Activated CD4-positive, alpha-beta T cell treated with anti-CD3 and anti-CD28 coated beads for 48 hours (primary cell): ENCODE measurements at regions not wholly inside any gene's neighbourhood (a gene's known extent, or its start where the extent isn't known, plus 50 kb on each side); places are given as distances from the start of the nearest gene placed in this dataset.

ENCODE experiments used
- DNase-seq: peaks from one replicate; pipeline ENCODE4 v3.0.0-alpha.2; 2020

GRCh38 chr1:57848406-57848805 lies 424.5 kb upstream of the DAB1 start:
- DNase-seq: no peak

- no peak for DNase-seq
Measured at GRCh38 chr1:57845041-57845440, 421.2 kb upstream of the DAB1 start.

GRCh38 chr1:57844382-57844980 lies 420.6 kb upstream of the DAB1 start:
- no peak for DNase-seq

GRCh38 chr1:57843760-57844159 lies 419.9 kb upstream of the DAB1 start:
- DNase-seq: no peak

- no peak for DNase-seq
Measured at GRCh38 chr1:57839526-57839925, 415.7 kb upstream of the DAB1 start.

GRCh38 chr1:57839067-57839466 lies 415.2 kb upstream of the DAB1 start:
- DNase-seq: no peak

- DNase-seq: no peak
Measured at GRCh38 chr1:57835620-57836019, 411.8 kb upstream of the DAB1 start.

- no peak for DNase-seq
Measured at GRCh38 chr1:57833296-57833695, 409.4 kb upstream of the DAB1 start.

GRCh38 chr1:57832612-57833011 lies 408.8 kb upstream of the DAB1 start:
- DNase-seq: no peak

- no peak for DNase-seq
Measured at GRCh38 chr1:57831624-57832023, 407.8 kb upstream of the DAB1 start.

- DNase-seq: no peak
Measured at GRCh38 chr1:57826535-57826934, 402.7 kb upstream of the DAB1 start.

- DNase-seq: no peak
Measured at GRCh38 chr1:57824535-57824934, 400.7 kb upstream of the DAB1 start.

- DNase-seq: no peak
Measured at GRCh38 chr1:57820356-57821095, 396.7 kb upstream of the DAB1 start.

GRCh38 chr1:57819893-57820292 lies 396.0 kb upstream of the DAB1 start:
- DNase-seq: no peak

- DNase-seq: no peak
Measured at GRCh38 chr1:57803586-57803985, 379.7 kb upstream of the DAB1 start.

GRCh38 chr1:57800376-57800775 lies 376.5 kb upstream of the DAB1 start:
- no peak for DNase-seq

- no peak for DNase-seq
Measured at GRCh38 chr1:57799490-57800115, 375.7 kb upstream of the DAB1 start.

- DNase-seq: no peak
Measured at GRCh38 chr1:57798543-57798942, 374.7 kb upstream of the DAB1 start.

- no peak for DNase-seq
Measured at GRCh38 chr1:57797084-57797483, 373.2 kb upstream of the DAB1 start.

- DNase-seq: no peak
Measured at GRCh38 chr1:57796616-57797015, 372.8 kb upstream of the DAB1 start.

- no peak for DNase-seq
Measured at GRCh38 chr1:57795886-57796285, 372.0 kb upstream of the DAB1 start.

GRCh38 chr1:57794078-57794477 lies 370.2 kb upstream of the DAB1 start:
- no peak for DNase-seq

GRCh38 chr1:57791497-57791896 lies 367.6 kb upstream of the DAB1 start:
- DNase-seq: no peak

GRCh38 chr1:57789936-57790335 lies 366.1 kb upstream of the DAB1 start:
- DNase-seq: no peak
